GM12891 (cell line): ENCODE measurements at regions not wholly inside any gene's neighbourhood (a gene's known extent, or its start where the extent isn't known, plus 50 kb on each side); places are given as distances from the start of the nearest gene placed in this dataset.
"Not testable (repeated sequence)": the region's sequence is repeated elsewhere in the genome, so short reads cannot be mapped to it uniquely, and the experiment has no call there.

Experiments used
- POLR2A ChIP-seq: IDR thresholded peaks from 2 replicates; pipeline ENCODE4 v1.6.1; 2011; ENCODE audit warnings: low read depth, low read length, control low read depth
- POLR2AphosphoS5 ChIP-seq: IDR thresholded peaks from 2 replicates; pipeline ENCODE4 v1.6.1; 2011; ENCODE audit warnings: low read depth, low read length, control low read depth
- POU2F2 ChIP-seq: IDR thresholded peaks from 2 replicates; pipeline ENCODE4 v1.6.1; 2011; ENCODE audit warnings: low read depth, mild to moderate bottlenecking, control low read depth, low read length, moderate library complexity

DNA sequence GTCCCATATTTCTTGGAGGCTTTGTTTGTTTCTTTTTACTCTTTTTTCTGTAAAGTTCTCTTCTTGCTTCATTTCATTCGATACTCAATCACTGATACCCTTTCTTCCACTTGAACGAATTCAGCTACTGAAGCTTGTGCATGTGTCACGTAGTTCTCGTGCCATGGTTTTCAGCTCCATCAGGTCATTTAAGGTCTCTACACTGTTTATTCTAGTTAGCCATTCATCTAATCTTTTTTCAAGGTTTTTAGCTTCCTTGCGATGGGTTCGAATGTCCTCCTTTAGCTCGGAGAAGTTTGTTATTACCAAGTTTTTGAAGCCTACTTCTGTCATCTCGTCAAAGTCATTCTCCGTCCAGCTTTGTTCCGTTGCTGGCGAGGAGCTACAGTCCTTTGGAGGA, 55.6 kb upstream of the CRYM start:
- not testable (repeated sequence) for TF ChIP-seq POU2F2, POLR2A, POLR2AphosphoS5
